Fibroblast of peridontal ligament (primary cell): ENCODE measurements at regions not wholly inside any gene's neighbourhood (a gene's known extent, or its start where the extent isn't known, plus 50 kb on each side); places are given as distances from the start of the nearest gene placed in this dataset.

ENCODE experiments used
- DNase-seq: peaks from one replicate; pipeline ENCODE4 v3.0.0-alpha.2; 2010; ENCODE audit errors: extremely low read depth

GRCh38 chrX:134747006-134747405 lies 50.0 kb downstream of the PABIR2 start:
- no peak for DNase-seq

GRCh38 chrX:134746410-134746785 lies 50.6 kb downstream of the PABIR2 start:
- DNase-seq, result no peak

GRCh38 chrX:134745636-134746409 lies 51.2 kb downstream of the PABIR2 start:
- DNase-seq, result no peak

GRCh38 chrX:134743091-134743490 lies 53.9 kb downstream of the PABIR2 start:
- DNase-seq, result peak; percentile 87

- DNase-seq, result no peak
Observed at GRCh38 chrX:134742573-134742972, 54.4 kb downstream of the PABIR2 start.

- DNase-seq, result peak; percentile 25
Observed at GRCh38 chrX:134741746-134742145, 55.3 kb downstream of the PABIR2 start.

GRCh38 chrX:134738986-134739740 lies 57.8 kb downstream of the PABIR2 start:
- DNase-seq, result no peak

- no peak for DNase-seq
Observed at GRCh38 chrX:134738445-134738844, 58.6 kb downstream of the PABIR2 start.

- no peak for DNase-seq
Observed at GRCh38 chrX:134737721-134738369, 59.2 kb downstream of the PABIR2 start.

- no peak for DNase-seq
Observed at GRCh38 chrX:134737061-134737460, 59.9 kb downstream of the PABIR2 start.

GRCh38 chrX:134736356-134736755 lies 60.6 kb downstream of the PABIR2 start:
- no peak for DNase-seq

- no peak for DNase-seq
Observed at GRCh38 chrX:134735015-134735414, 62.0 kb downstream of the PABIR2 start.

- DNase-seq, result peak; percentile 23
Observed at GRCh38 chrX:134734466-134734952, 62.5 kb downstream of the PABIR2 start.

GRCh38 chrX:134733591-134733990 lies 63.4 kb downstream of the PABIR2 start:
- no peak for DNase-seq

- no peak for DNase-seq
Observed at GRCh38 chrX:134732676-134733075, 64.3 kb downstream of the PABIR2 start.

- DNase-seq, result no peak
Observed at GRCh38 chrX:134732152-134732551, 64.9 kb downstream of the PABIR2 start.

GRCh38 chrX:134727363-134727762 lies 69.1 kb upstream of the PLAC1 start:
- no peak for DNase-seq

- no peak for DNase-seq
Observed at GRCh38 chrX:134725103-134725690, 66.9 kb upstream of the PLAC1 start.

GRCh38 chrX:134721766-134722532 lies 63.7 kb upstream of the PLAC1 start:
- DNase-seq, result no peak

- no peak for DNase-seq
Observed at GRCh38 chrX:134718966-134719317, 60.7 kb upstream of the PLAC1 start.
